ENCODE measurements at regions not wholly inside any gene's neighbourhood (a gene's known extent, or its start where the extent isn't known, plus 50 kb on each side); places are given as distances from the start of the nearest gene placed in this dataset.
"Not testable (repeated sequence)": the region's sequence is repeated elsewhere in the genome, so short reads cannot be mapped to it uniquely, and the experiment has no call there.

- DNase-seq: no peak
These were observed 115.8 kb upstream of the FGF3 start for GRCh38 chr11:69934861-69935494.

DNA sequence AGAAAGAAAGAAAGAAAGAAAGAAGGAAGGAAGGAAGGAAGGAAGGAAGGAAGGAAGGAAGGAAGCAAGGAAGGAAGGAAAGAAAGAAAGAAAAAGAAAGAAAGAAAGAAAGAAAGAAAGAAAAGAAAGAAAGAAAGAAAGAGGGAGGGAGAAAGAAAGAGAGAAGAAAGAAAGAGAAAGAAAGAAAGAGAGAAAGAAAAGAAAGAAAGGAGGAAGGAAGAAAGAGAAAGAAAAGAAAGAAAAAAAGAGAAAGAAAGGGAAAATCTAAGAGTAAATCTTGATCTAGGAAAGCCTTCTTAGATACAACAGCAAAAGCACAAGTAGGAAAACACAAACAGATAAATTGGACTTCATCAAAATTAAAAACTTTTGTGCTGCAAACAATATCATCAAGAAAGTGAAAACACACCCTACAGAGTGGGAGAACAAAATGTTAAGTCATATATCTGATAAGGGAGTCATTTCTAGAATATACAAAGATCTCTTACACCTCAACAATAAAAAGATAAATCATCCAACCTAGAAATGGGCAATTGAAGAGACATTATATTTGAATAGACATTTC lies 116.8 kb upstream of the FGF3 start:
- no peak for DNase-seq

- DNase-seq: no peak
These were observed 117.6 kb upstream of the FGF3 start for GRCh38 chr11:69936771-69937170.

DNA sequence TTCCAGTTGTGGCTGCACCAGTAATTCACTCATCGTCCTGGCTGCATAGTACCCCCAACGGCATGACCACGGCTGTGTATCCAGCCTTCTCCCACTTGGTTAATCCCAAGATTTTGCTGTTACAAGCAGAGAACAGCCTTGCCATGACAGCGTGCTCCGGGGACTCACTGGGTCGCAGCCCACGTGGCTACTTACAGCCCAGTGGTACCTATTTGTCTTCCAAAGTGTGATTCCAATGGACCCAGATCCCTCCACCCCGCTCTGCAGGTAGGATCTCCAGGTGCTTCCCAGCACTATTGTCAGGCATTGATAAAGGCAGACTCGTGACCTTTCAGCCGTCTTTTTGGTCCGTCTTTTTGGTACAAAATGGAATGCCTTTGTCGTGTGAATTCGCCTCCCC lies 119.0 kb upstream of the FGF3 start:
- no peak for DNase-seq

- DNase-seq: no peak
These were observed 120.5 kb upstream of the FGF3 start for GRCh38 chr11:69939551-69940245.

GRCh38 chr11:69940246-69940610 lies 121.0 kb upstream of the FGF3 start:
- DNase-seq: no peak

- no peak for DNase-seq
These were observed 122.5 kb upstream of the FGF3 start for GRCh38 chr11:69941546-69942332.

DNA sequence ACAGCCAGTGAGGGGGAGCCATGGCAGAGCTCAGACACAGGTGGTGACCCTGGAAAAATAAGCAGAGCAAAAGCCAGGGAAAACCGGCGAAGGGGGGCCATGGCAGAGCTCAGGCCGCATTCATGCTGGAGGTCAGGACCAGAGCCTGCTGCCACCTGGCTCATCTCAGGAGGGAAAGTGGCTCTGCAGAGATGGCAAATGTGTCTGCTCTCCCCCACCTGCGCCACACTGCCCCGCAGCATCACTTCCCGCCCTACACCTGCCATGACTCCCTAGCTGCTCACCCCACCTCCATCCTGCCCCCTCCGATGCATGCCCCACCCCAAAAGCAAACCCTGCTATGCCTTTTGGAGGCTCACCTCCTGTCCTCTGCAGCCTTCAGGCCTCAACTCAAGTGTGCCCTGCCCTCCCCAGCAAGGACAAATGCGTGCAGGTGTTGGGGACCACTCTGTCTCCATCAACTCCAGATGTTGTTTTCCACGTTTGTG lies 123.2 kb upstream of the FGF3 start:
- DNase-seq: no peak

GRCh38 chr11:69943066-69943465 lies 123.8 kb upstream of the FGF3 start:
- DNase-seq: no peak

GRCh38 chr11:69943506-69943905 lies 124.3 kb upstream of the FGF3 start:
- DNase-seq: no peak

- DNase-seq: no peak
These were observed 125.1 kb upstream of the FGF3 start for GRCh38 chr11:69944146-69944795.

GRCh38 chr11:69945157-69945556 lies 125.9 kb upstream of the FGF3 start:
- no peak for DNase-seq

DNA sequence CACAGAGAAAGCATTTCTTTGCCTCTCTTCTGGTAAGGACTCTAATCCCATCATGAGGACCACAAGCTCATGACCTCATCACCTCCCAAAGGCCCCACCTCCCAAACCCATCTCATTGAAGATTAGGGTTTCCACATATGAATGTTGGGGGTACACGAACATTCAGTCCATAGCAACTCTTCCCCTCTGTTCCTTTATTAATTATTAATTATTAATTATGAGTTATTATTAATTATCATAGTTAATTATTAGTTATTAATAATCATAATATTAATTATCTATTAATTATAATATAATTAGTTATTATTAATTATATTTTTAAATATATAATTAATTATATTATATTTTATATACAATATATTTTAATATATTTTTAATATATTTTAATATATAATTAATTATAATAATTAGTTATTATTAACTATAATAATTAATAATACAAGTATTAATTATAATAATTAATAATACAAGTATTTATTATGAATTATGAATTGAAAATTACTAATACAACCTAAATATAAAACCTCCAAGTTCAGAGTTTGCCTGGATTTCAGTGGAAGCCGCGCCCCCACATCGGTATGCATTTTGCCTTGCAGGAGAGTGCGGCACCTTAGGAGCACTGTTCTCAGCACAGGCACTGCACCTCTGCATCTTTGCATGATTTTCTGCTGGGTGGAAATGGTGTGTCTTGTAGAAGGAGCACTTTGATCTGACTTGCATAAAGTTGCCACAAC lies 128.0 kb upstream of the FGF3 start:
- no peak for DNase-seq

- no peak for DNase-seq
These were observed 128.6 kb upstream of the FGF3 start for GRCh38 chr11:69947793-69948255.

DNA sequence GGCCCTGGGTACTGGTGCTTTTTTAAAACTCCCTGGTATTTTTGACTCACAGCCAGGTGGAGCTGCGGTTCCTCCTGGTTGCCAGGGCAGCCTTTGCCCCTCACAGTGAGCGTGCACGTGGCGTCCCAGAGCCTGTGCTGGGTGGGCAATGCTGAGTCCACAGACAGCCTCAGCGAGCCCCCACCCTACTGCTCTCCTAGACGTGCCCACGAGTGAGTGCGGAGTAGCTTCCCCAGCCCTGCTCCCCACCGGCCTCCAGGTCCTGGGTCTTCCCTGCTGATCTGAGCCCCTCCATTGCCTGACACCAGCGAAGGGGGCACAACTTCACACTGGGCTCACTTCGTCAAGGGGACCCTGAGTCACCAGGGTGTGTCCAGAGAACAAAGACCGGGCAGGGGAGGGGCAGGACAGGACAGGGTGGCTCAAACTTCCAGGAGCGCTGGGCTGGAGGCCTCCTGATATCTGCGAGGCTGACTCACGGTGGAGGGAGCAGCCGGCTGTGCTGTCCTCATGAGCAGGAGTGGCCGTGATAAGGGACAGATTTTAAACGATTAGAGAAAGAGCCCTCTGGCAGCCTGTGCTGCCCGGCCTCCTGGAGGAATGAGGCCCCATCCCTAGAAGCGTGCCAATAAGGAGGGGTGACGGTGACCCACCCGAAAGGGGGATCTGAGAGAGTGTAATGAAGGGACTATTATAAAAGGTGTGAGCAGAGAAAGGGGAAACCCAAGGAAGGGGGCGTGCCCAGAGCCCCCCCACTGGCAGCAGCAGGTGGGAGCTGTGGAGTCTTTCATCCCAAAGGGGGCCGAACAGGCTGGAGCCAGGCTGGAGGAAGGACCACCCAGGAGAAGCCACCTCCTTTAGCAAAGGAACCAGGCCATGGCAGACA lies 129.3 kb upstream of the FGF3 start:
- DNase-seq: no peak

DNA sequence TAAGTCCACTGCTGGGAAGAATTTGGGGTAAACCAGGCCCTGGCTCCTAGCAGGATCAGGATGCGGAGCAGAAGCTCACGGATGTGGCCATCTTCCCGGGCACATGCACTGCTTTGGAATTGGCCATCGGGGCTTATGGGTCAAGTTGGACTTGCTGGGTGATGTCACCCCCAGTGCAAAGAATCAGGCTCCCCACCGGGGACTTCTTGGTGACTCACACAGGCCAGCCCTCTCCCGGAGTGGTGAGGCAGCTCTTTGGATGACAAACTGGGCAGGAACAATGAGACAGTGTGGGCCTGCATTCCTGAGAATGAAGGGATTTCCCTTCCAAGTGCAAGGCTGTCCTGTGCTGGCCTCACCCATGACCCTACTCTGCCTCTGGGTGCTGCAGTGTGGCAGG lies 128.8 kb upstream of the ANO1 start:
- no peak for DNase-seq

DNA sequence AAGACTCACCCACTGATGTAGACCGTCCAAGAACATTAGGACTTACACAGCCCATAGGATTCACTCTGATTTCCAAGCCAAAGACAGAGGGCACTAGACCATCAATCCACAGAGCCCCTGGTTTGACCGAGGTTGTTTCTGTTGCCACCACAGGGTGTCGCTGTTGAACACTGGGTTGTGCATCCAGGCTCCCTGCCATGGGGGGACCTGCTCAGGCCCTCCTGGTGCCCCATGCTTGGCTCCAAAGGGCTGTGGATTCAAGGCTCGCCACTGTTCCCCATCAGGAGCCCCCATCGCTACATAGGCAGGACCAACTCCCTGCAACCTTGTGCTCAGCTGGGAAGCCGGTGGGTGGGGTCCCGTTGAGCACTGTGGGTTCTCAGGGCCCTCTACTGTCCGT lies 128.0 kb upstream of the ANO1 start:
- DNase-seq: no peak

DNA sequence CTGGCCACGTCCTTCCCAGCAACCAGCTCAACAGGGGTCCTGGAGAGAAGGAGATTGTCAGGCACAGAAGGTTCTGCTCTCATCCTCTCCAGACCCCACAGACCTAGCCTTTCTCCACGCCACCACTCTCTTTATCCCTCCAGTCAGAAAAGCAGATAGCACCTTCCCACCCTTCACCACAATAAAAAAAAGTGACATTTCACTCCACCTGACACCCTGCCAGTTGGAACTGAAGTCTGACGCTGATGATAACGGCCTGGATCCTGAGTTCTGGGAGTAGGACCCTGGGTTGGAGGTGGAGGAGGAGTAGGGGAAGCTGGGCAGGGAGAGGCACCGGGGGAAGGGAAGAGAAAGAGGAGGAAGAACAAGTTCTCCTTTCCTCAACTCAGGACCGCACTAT lies 127.5 kb upstream of the ANO1 start:
- DNase-seq: no peak

- DNase-seq: no peak
These were observed 126.3 kb upstream of the ANO1 start for GRCh38 chr11:69951821-69952220.

DNA sequence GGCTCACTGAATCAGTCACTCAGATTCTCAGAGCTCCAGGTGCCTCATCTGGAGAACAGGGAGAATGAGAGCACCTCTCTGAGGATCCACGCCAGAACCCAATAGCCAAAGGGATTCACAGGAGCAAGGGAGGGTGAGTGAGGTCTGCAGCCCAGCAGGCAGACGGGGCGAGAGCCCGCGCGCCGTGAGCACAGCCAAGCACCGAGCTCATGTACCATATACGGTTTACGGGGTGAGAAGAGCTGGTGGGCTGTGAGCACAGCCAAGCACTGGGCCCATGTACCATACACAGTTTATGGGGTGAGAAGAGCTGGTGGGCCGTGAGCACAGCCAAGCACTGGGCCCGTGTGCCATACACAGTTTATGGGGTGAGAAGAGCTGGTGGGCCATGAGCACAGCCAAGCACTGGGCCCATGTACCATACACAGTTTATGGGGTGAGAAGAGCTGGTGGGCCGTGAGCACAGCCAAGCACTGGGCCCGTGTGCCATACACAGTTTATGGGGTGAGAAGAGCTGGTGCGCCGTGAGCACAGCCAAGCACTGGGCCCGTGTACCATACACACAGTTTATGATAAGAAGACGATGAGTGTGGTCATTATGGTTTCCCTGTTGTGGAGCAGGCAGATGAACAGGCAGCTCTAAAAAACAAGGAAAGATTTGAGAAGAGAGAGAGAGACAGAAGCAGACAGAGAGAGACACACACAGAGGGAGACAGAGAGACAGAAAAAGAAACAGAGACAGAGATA lies 125.7 kb upstream of the ANO1 start:
- not testable (repeated sequence) for DNase-seq

DNA sequence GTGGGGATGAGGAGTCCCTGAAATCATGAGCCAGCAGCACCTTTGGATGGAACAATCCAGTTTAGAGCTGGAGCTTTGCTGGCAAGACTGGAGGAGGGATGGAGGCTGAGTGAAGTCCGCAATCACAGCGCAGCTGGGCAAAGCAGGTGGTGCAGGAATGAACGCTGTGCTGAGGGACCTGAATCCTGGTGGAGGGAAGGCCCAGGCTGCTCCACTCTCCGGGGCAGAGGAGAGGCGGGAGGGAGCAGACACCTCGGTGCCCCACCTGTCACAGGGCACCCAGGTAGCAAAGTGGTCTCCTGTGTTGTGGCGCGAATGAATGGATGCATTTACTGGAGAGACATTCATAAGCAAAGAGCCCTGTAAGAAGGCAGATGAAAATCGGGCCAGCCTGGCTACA lies 124.8 kb upstream of the ANO1 start:
- no peak for DNase-seq

Measured in NCI-H1105 (cell line).